H1 (cell line): ENCODE measurements at regions not wholly inside any gene's neighbourhood (a gene's known extent, or its start where the extent isn't known, plus 50 kb on each side); places are given as distances from the start of the nearest gene placed in this dataset.

ENCODE experiments used
- CTCF ChIA-PET: fragments of 300-600 bp; sonication (Branson Sonifier 250); formaldehyde crosslinking; loops from one replicate; lab custom pipeline; 2021; ENCODE audit not compliant: partially characterized antibody; lab: Charles Lee
- POLR2A ChIA-PET: fragments of 300-600 bp; sonication (Branson Sonifier 250); formaldehyde crosslinking; loops from one replicate; lab custom pipeline; 2021; ENCODE audit warnings: inconsistent platforms; ENCODE audit not compliant: partially characterized antibody; lab: Charles Lee
- DNase-seq, 2 experiments: peaks; one replicate each; pipeline versions ENCODE4 v3.0.0 to v3.0.0-alpha.2; 2010 to 2022; ENCODE audit warnings: low spot score in 2 of 2, low read depth in 1 of 2, mixed read lengths in 1 of 2
- FAIRE-seq: peaks from 2 replicates; lab custom pipeline; 2011; peaks lifted over from hg19 to GRCh38; lab: Jason Lieb, UNC
- H2AFZ ChIP-seq: 2 replicates; pipeline ENCODE4 v1.8.1; 2012; ENCODE audit warnings: low read length, inconsistent platforms
- H2AK5ac ChIP-seq: 2 replicates; pipeline ENCODE4 v1.6.1; 2013; ENCODE audit warnings: low read depth, low read length
- H2BK120ac ChIP-seq: replicated peaks from 2 replicates; pipeline ENCODE3; 2013; ENCODE audit warnings: low read depth, low read length, inconsistent platforms
- H2BK12ac ChIP-seq: 2 replicates; pipeline ENCODE4 v1.6.1; 2013; ENCODE audit warnings: low read depth, low read length
- H2BK15ac ChIP-seq: 2 replicates; pipeline ENCODE4 v1.6.1; 2013; ENCODE audit warnings: low read length
- H2BK20ac ChIP-seq: 2 replicates; pipeline ENCODE4 v1.6.1; 2013; ENCODE audit warnings: low read length
- H2BK5ac ChIP-seq: 2 replicates; pipeline ENCODE4 v1.6.1; 2013; ENCODE audit warnings: low read depth, low read length
- H3K14ac ChIP-seq: 2 replicates; pipeline ENCODE4 v1.6.1; 2013; ENCODE audit warnings: inconsistent platforms; ENCODE audit not compliant: insufficient read length
- H3K18ac ChIP-seq: 2 replicates; pipeline ENCODE4 v1.6.1; 2013; ENCODE audit warnings: low read length; ENCODE audit errors: extremely low read depth
- H3K23ac ChIP-seq: 2 replicates; pipeline ENCODE4 v1.6.1; 2013; ENCODE audit warnings: inconsistent platforms; ENCODE audit not compliant: insufficient read length
- H3K23me2 ChIP-seq: 2 replicates; pipeline ENCODE4 v1.6.1; 2013; ENCODE audit warnings: low read depth, low read length
- H3K27ac ChIP-seq: 2 replicates; pipeline ENCODE4 v1.6.1; 2011; ENCODE audit warnings: low read depth, low read length, inconsistent platforms
- H3K27me3 ChIP-seq, 4 experiments: replicated peaks in 1 of 4; 1 replicate in 1 of 4; 2 replicates in 3 of 4; pipeline versions ENCODE4 v1.6.1 to v1.8.1; 2011 to 2013; ENCODE audit warnings: low read length in 3 of 4, mild to moderate bottlenecking in 3 of 4, inconsistent platforms in 2 of 4, mixed read lengths in 2 of 4, moderate library complexity in 1 of 4; ENCODE audit not compliant: control insufficient read depth in 3 of 4, insufficient read depth in 3 of 4; ENCODE audit errors: extremely low read depth in 1 of 4
- H3K36me3 ChIP-seq, 4 experiments: 2 replicates each; pipeline versions ENCODE4 v1.6.1 to v1.8.1; 2011 to 2013; ENCODE audit warnings: mild to moderate bottlenecking in 4 of 4, low read length in 3 of 4, moderate library complexity in 2 of 4, control low read depth in 1 of 4, inconsistent platforms in 1 of 4; ENCODE audit not compliant: insufficient read depth in 4 of 4, control insufficient read depth in 2 of 4
- H3K4ac ChIP-seq: replicated peaks from 2 replicates; pipeline ENCODE3; 2013; ENCODE audit warnings: low read length, low read depth, mixed read lengths, inconsistent platforms; ENCODE audit not compliant: insufficient read length
- H3K4me1 ChIP-seq, 4 experiments: replicated peaks in 1 of 4; 1 replicate in 1 of 4; 2 replicates in 3 of 4; pipeline versions ENCODE4 v1.6.1 to v1.8.1; 2011 to 2013; ENCODE audit warnings: low read length in 3 of 4, inconsistent platforms in 2 of 4, mixed read lengths in 1 of 4; ENCODE audit not compliant: insufficient read depth in 4 of 4, control insufficient read depth in 3 of 4
- H3K4me2 ChIP-seq, 2 experiments: 2 replicates each; pipeline versions ENCODE4 v1.6.1 to v1.8.1; 2011 to 2013; ENCODE audit warnings: low read depth in 2 of 2, low read length in 2 of 2, control low read depth in 1 of 2, inconsistent platforms in 1 of 2, mild to moderate bottlenecking in 1 of 2; ENCODE audit not compliant: insufficient read depth in 1 of 2
- H3K4me3 ChIP-seq, 4 experiments: fragments of 200-600, 300-600 bp in 1 of 4; sonication (generic), shearing (Covaris generic), sonication (Bioruptor Twin) in 1 of 4; 2 replicates each; pipeline versions ENCODE4 v1.5.1 to v1.8.1; 2011 to 2016; ENCODE audit warnings: low read length in 4 of 4, low read depth in 3 of 4, control low read depth in 2 of 4, inconsistent platforms in 2 of 4, mild to moderate bottlenecking in 2 of 4, mixed read lengths in 1 of 4, moderate library complexity in 1 of 4; ENCODE audit not compliant: insufficient read depth in 2 of 4; ENCODE audit errors: extremely low read depth in 1 of 4
- H3K56ac ChIP-seq: replicated peaks from 2 replicates; pipeline ENCODE3; 2013; ENCODE audit warnings: low read depth, mild to moderate bottlenecking, mixed read lengths, low read length, inconsistent platforms; ENCODE audit not compliant: insufficient read length
- H3K79me1 ChIP-seq: 2 replicates; pipeline ENCODE4 v1.6.1; 2013; ENCODE audit warnings: low read depth, low read length, control low read depth
- H3K79me2 ChIP-seq, 2 experiments: 2 replicates each; pipeline versions ENCODE4 v1.6.1 to v1.8.1; 2012 to 2013; ENCODE audit warnings: low read length in 2 of 2, mild to moderate bottlenecking in 2 of 2, inconsistent platforms in 1 of 2; ENCODE audit not compliant: insufficient read depth in 2 of 2, control insufficient read depth in 1 of 2
- H3K9ac ChIP-seq, 4 experiments: replicated peaks in 1 of 4; 1 replicate in 1 of 4; 2 replicates in 3 of 4; pipeline versions ENCODE4 v1.6.1 to v1.8.1; 2011 to 2013; ENCODE audit warnings: low read depth in 3 of 4, low read length in 3 of 4, control low read depth in 2 of 4, mild to moderate bottlenecking in 2 of 4, moderate library complexity in 2 of 4, inconsistent platforms in 1 of 4; ENCODE audit errors: extremely low read depth in 1 of 4
- H3K9me3 ChIP-seq, 2 experiments: 2 replicates each; pipeline versions ENCODE4 v1.6.1 to v1.8.1; 2012 to 2013; ENCODE audit warnings: mild to moderate bottlenecking in 2 of 2, moderate library complexity in 2 of 2, control low read depth in 1 of 2, inconsistent platforms in 1 of 2, low read depth in 1 of 2, low read length in 1 of 2, mixed read lengths in 1 of 2; ENCODE audit not compliant: insufficient read depth in 2 of 2
- H4K20me1 ChIP-seq, 2 experiments: replicated peaks in 1 of 2; 2 replicates each; pipeline versions ENCODE3 to v1.8.1; 2011 to 2013; ENCODE audit warnings: inconsistent platforms in 2 of 2, low read length in 2 of 2, mild to moderate bottlenecking in 1 of 2; ENCODE audit not compliant: insufficient read depth in 2 of 2, control insufficient read depth in 1 of 2
- H4K5ac ChIP-seq: 2 replicates; pipeline ENCODE4 v1.6.1; 2013; ENCODE audit warnings: low read length, low read depth, mixed read lengths, inconsistent platforms; ENCODE audit not compliant: insufficient read length
- H4K8ac ChIP-seq: 2 replicates; pipeline ENCODE4 v1.8.0; 2013; ENCODE audit warnings: mild to moderate bottlenecking, moderate library complexity, low read length, inconsistent platforms; ENCODE audit not compliant: insufficient read depth; ENCODE audit errors: extremely low read depth
- H4K91ac ChIP-seq: replicated peaks from 2 replicates; pipeline ENCODE3; 2013; ENCODE audit warnings: low read length, mixed read lengths, inconsistent platforms; ENCODE audit not compliant: insufficient read length
- BACH1 ChIP-seq: IDR thresholded peaks from 2 replicates; pipeline ENCODE4 v1.6.1; 2012; ENCODE audit warnings: low read length, improper control_type of control experiment
- BCL11A ChIP-seq, 2 experiments: IDR thresholded peaks; one replicate each; pipeline ENCODE4 v1.6.1; 2011; ENCODE audit warnings: low read depth in 2 of 2, low read length in 2 of 2, mild to moderate bottlenecking in 2 of 2
- CHD2 ChIP-seq: IDR thresholded peaks from 2 replicates; pipeline ENCODE4 v1.6.1; 2012; ENCODE audit warnings: low read length, improper control_type of control experiment
- JUND ChIP-seq: IDR thresholded peaks from 2 replicates; pipeline ENCODE4 v1.6.1; 2011; ENCODE audit warnings: mild to moderate bottlenecking, improper control_type of control experiment, low read length
- SAP30 ChIP-seq: fragments of 300-600 bp; sonication (generic); IDR thresholded peaks from 2 replicates; pipeline ENCODE4 v1.7.1; 2012; ENCODE audit warnings: low read length, moderate library complexity, mild to moderate bottlenecking, inconsistent platforms; ENCODE audit not compliant: insufficient read depth, insufficient replicate concordance
- WGBS, 2 experiments: shearing (Covaris generic) in 1 of 2; methylation state at CpG; one replicate each; pipeline versions ENCODE4 v1.1.6 to v1.1.7; 2013 to 2015; ENCODE audit warnings: low lambda C conversion rate in 2 of 2, mixed read lengths in 2 of 2, inconsistent platforms in 1 of 2, low coverage in 1 of 2, missing lambda C conversion rate in 1 of 2; ENCODE audit not compliant: insufficient replicate concordance in 2 of 2, insufficient coverage in 1 of 2, insufficient read length in 1 of 2; ENCODE audit errors: extremely low coverage in 1 of 2, missing lambda C conversion rate in 1 of 2; 5-methylcytosine and 5-hydroxymethylcytosine counted together
- TF ChIP-seq, protein P1 (sequence below): IDR thresholded peaks from 2 replicates; pipeline ENCODE4 v1.6.1; 2011; ENCODE audit warnings: low read length, improper control_type of control experiment

DNA sequence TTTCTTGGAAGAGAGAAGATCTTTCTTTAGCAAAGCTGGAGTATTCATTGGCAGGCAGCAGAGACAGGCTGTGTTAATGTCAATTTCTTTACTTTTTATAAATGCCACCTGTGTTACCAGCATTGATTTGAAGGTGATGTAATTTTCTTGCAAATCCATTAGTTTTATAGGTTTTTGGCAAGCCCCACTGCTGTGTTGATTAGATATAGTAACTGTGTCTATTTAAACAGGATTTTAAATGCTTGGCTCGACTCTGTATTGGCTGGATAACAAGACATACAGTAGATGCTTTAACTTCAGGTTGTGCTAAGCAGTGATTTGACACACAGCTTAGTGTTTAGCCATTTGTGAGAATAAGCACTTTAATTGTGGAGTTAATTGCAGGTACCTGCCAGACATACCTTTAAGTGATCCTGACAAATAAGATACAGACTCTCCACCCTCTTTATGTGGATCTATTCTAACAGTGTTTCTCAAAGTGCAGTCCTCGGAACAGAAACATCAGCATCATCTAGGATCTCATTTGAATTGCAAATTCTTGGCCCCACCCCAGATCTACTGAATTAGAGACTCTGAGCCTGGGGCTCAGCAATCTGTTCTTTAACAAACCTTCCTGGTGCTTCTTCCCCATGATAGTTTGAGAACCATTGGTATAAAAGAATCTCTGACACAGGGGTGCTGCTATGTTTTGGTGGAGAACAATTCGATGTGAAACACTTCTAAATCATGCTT is 397.5 kb downstream of the HDGFL1 start:
- Histone ChIP-seq H2BK20ac (no peak overlapping the region), H4K91ac (no peak overlapping the region), H3K9ac (no peak overlapping the region), H4K20me1 (no peaks in the 10 kb centered on the region), H4K8ac (no peak overlapping the region), H2BK12ac (no peak overlapping the region), H2AFZ (no peak overlapping the region), H3K56ac (no peak overlapping the region), H2BK15ac (no peak overlapping the region), H3K4me2 (no peak overlapping the region), H3K79me2 (no peaks in the 10 kb centered on the region), H3K23me2 (no peaks in the 10 kb centered on the region), H3K79me1 (no peaks in the 10 kb centered on the region), H2AK5ac (no peak overlapping the region), H3K36me3 (no peaks in the 10 kb centered on the region), H3K9me3 (no peaks in the 10 kb centered on the region), H3K4ac (no peak overlapping the region), H3K4me3 (no peak overlapping the region), H3K27me3 (no peaks in the 10 kb centered on the region), H3K14ac (no peak overlapping the region), H3K18ac (no peak overlapping the region), H3K23ac (no peak overlapping the region), H2BK120ac (no peak overlapping the region), H4K5ac (no peak overlapping the region), H2BK5ac (no peak overlapping the region), H3K4me1 (no peaks in the 10 kb centered on the region), H3K27ac (no peak overlapping the region)
- ChIA-PET POLR2A (no interaction called here), CTCF (no interaction called here)
- no peak for TF ChIP-seq JUND
- TF ChIP-seq, protein P1, sequence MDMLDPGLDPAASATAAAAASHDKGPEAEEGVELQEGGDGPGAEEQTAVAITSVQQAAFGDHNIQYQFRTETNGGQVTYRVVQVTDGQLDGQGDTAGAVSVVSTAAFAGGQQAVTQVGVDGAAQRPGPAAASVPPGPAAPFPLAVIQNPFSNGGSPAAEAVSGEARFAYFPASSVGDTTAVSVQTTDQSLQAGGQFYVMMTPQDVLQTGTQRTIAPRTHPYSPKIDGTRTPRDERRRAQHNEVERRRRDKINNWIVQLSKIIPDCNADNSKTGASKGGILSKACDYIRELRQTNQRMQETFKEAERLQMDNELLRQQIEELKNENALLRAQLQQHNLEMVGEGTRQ: no peak
- TF ChIP-seq BCL11A (IDR thresholded peaks at IDR 0.05; ENCODE audit: low read depth in 2 of 2, low read length in 2 of 2): no peak
- no peak for TF ChIP-seq CHD2
- no peak for TF ChIP-seq SAP30
- no peak for TF ChIP-seq BACH1
- no peak for FAIRE-seq
- no peak for DNase-seq
- WGBS, 2 experiments: 87% methylated on average over 3 of the region's 3 CpGs; no CpG with 5 or more reads in 1 of the 2 experiments
